NT2/D1 (cell line): ENCODE measurements at regions not wholly inside any gene's neighbourhood (a gene's known extent, or its start where the extent isn't known, plus 50 kb on each side); places are given as distances from the start of the nearest gene placed in this dataset.

Experiments used
- DNase-seq: peaks from one replicate; pipeline ENCODE4 v3.0.0-alpha.2; 2011; ENCODE audit warnings: low read depth, low spot score
- H3K27me3 ChIP-seq: 2 replicates; pipeline ENCODE4 v1.6.0; 2011; ENCODE audit warnings: mild to moderate bottlenecking; ENCODE audit not compliant: insufficient read length, insufficient read depth
- H3K36me3 ChIP-seq: 2 replicates; pipeline ENCODE4 v1.6.1; 2011; ENCODE audit warnings: mild to moderate bottlenecking, low read length, mixed read lengths; ENCODE audit not compliant: insufficient read depth, insufficient read length
- H3K4me1 ChIP-seq: 2 replicates; pipeline ENCODE4 v1.5.1; 2011; ENCODE audit not compliant: insufficient read depth, insufficient read length
- H3K4me3 ChIP-seq: 2 replicates; pipeline ENCODE4 v1.5.1; 2011; ENCODE audit warnings: low read depth; ENCODE audit not compliant: insufficient read length
- H3K9ac ChIP-seq: 2 replicates; pipeline ENCODE4 v1.6.0; 2011; ENCODE audit warnings: low read depth; ENCODE audit not compliant: insufficient read length
- H3K9me3 ChIP-seq: 2 replicates; pipeline ENCODE4 v1.5.1; 2011; ENCODE audit warnings: mild to moderate bottlenecking, low read length; ENCODE audit not compliant: insufficient read depth
- SUZ12 ChIP-seq: IDR thresholded peaks from 2 replicates; pipeline ENCODE4 v1.6.1; 2011; ENCODE audit not compliant: insufficient read length, insufficient read depth; ENCODE audit errors: extremely low read depth
- YY1 ChIP-seq: IDR thresholded peaks from 2 replicates; pipeline ENCODE4 v1.6.1; 2011; ENCODE audit not compliant: insufficient read length, insufficient read depth
- ZNF274 ChIP-seq: IDR thresholded peaks from 2 replicates; pipeline ENCODE4 v1.6.1; 2011; ENCODE audit warnings: mild to moderate bottlenecking, low read depth, low read length

- H3K9ac ChIP-seq: no peak overlapping the region
- no peaks in the 10 kb centered on the region for H3K27me3 ChIP-seq
- H3K4me1 ChIP-seq: peaks cover 3% of the 10 kb centered on the region
- no peak for TF ChIP-seq SUZ12
- no peak for TF ChIP-seq YY1
- TF ChIP-seq ZNF274: no peak
- no peaks in the 10 kb centered on the region for H3K36me3 ChIP-seq
- no peak overlapping the region for H3K4me3 ChIP-seq
- DNase-seq: no peak
- no peaks in the 10 kb centered on the region for H3K9me3 ChIP-seq
Measured at GRCh38 chr7:101717628-101718357, 88.7 kb upstream of the MYL10 start.

DNA sequence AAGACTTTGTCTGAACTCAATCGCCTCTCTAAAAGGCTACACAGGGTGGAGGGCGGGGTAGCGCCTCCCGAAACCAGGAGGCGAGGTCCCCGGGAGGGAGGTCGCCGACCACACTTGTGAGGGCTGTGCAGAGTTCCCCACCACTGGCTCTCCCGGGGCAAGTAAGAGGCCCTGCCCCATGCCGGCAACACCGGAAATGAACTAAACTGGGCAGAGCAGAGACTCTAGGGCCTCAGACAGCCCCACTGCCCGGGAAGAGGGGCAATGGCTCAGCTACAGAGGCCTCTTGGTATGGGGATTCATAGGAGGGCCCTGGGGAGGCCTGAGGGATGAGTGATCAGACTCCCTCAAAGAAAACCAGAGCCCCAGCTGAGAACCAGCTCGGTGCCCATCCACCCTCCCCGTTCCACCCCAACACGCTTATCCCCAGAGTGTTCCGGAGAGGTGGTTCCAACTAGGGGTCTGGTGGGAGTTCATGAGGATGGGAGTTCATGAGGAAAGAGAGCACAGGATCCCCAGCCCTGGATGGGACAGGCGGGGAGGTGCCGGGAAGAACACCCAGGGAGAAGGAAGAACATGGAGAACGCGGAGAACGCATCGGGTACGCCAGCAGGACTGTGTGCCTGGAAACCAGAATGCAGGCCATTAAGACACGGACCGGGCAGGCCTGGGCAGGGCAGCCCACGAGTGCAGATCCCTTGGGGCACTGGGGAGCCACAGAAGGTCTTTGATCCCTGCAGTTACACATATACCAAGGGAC is 89.4 kb upstream of the MYL10 start:
- Histone ChIP-seq H3K27me3 (no peaks in the 10 kb centered on the region), H3K36me3 (no peaks in the 10 kb centered on the region), H3K4me3 (no peak overlapping the region), H3K4me1 (peaks cover 3% of the 10 kb centered on the region), H3K9me3 (no peaks in the 10 kb centered on the region), H3K9ac (no peak overlapping the region)
- no peak for TF ChIP-seq SUZ12
- TF ChIP-seq ZNF274: no peak
- no peak for TF ChIP-seq YY1
- DNase-seq: no peak

- H3K9ac ChIP-seq: no peak overlapping the region
- no peaks in the 10 kb centered on the region for H3K36me3 ChIP-seq
- no peak overlapping the region for H3K4me3 ChIP-seq
- H3K9me3 ChIP-seq: peaks cover 4% of the 10 kb centered on the region; the same call in 1 of the 2 replicates
- H3K4me1 ChIP-seq: peaks cover 3% of the 10 kb centered on the region
- no peak for DNase-seq
- no peak for TF ChIP-seq YY1
- TF ChIP-seq SUZ12: no peak
- TF ChIP-seq ZNF274: no peak
- no peaks in the 10 kb centered on the region for H3K27me3 ChIP-seq
Measured at GRCh38 chr7:101719123-101719470, 90.0 kb upstream of the MYL10 start.

GRCh38 chr7:101720324-101720723 is 91.2 kb upstream of the MYL10 start:
- H3K9ac ChIP-seq: no peak overlapping the region
- no peaks in the 10 kb centered on the region for H3K27me3 ChIP-seq
- DNase-seq: no peak

GRCh38 chr7:101722247-101722646 is 93.2 kb upstream of the MYL10 start:
- Histone ChIP-seq H3K4me3 (no peak overlapping the region), H3K4me1 (peaks cover 3% of the 10 kb centered on the region), H3K9me3 (peaks cover 8% of the 10 kb centered on the region; the same call in 1 of the 2 replicates), H3K27me3 (no peaks in the 10 kb centered on the region), H3K9ac (no peak overlapping the region), H3K36me3 (no peaks in the 10 kb centered on the region)
- TF ChIP-seq ZNF274: no peak
- DNase-seq: no peak

More at GRCh38 chr7:101720324-101720723, 91.2 kb upstream of the MYL10 start:
- H3K9me3 ChIP-seq: peaks cover 8% of the 10 kb centered on the region; the same call in 1 of the 2 replicates
- TF ChIP-seq YY1 (no peak), SUZ12 (no peak)
- no peaks in the 10 kb centered on the region for H3K36me3 ChIP-seq
- peaks cover 3% of the 10 kb centered on the region for H3K4me1 ChIP-seq
- no peak overlapping the region for H3K4me3 ChIP-seq

DNA sequence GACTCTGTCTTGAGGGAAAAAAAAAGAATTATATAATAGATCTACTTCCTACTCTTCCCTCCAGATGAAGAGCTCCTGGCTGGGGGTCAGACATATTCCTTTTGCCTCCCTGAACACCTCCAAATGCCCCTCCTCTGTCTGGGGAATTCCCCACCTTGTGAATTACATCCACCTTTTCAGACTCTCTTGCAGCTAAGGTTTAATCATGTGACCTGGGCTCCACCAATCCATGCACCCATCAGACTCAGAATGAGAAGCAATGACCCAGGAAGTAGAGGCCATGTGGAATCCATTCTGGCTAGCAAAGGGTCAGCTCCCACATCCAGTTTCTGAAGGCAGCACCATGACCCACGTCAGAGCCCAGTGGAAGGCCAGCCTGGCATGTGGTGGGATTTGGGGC is 93.6 kb upstream of the CUX1 start:
- no peak for DNase-seq
- Histone ChIP-seq H3K36me3 (no peaks in the 10 kb centered on the region), H3K4me1 (no peaks in the 10 kb centered on the region), H3K9ac (no peak overlapping the region), H3K4me3 (no peak overlapping the region), H3K27me3 (no peaks in the 10 kb centered on the region), H3K9me3 (peaks cover 8% of the 10 kb centered on the region; the same call in 1 of the 2 replicates)
- TF ChIP-seq SUZ12 (no peak), YY1 (no peak), ZNF274 (no peak)

- Histone ChIP-seq H3K9me3 (peaks cover 8% of the 10 kb centered on the region; the same call in 1 of the 2 replicates), H3K4me1 (no peaks in the 10 kb centered on the region), H3K4me3 (no peak overlapping the region), H3K9ac (no peak overlapping the region), H3K27me3 (no peaks in the 10 kb centered on the region), H3K36me3 (no peaks in the 10 kb centered on the region)
- TF ChIP-seq YY1: no peak
- TF ChIP-seq SUZ12: no peak
- no peak for TF ChIP-seq ZNF274
- DNase-seq: no peak
Measured at GRCh38 chr7:101724957-101725356, 92.5 kb upstream of the CUX1 start.

DNA sequence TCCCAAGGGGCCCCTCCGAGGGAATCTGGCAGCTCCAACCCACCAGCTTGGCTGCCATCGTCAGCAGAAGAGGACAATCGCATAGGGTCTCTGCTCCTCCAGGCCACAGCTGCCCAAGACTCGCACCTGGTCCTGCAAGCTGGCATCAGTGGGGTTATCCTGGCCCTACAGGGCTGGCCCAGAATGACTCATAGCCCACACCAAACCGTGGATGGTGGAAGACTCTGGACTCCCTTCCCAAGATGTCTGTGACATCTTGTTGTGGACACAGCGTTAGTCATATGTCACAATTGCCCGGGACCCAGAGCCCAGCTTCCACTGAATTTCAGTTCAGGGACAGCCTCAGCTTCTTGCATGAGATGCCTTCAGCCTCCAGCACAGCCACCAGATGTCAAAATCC is 91.5 kb upstream of the CUX1 start:
- no peaks in the 10 kb centered on the region for H3K4me1 ChIP-seq
- no peak for DNase-seq
- H3K27me3 ChIP-seq: no peaks in the 10 kb centered on the region
- no peak overlapping the region for H3K9ac ChIP-seq
- H3K4me3 ChIP-seq: no peak overlapping the region
- H3K36me3 ChIP-seq: no peaks in the 10 kb centered on the region
- H3K9me3 ChIP-seq: peaks cover 8% of the 10 kb centered on the region; the same call in 1 of the 2 replicates
- TF ChIP-seq SUZ12: no peak
- TF ChIP-seq YY1: no peak
- TF ChIP-seq ZNF274: no peak
